K562 (cell line): ENCODE measurements at regions not wholly inside any gene's neighbourhood (a gene's known extent, or its start where the extent isn't known, plus 50 kb on each side); places are given as distances from the start of the nearest gene placed in this dataset.

Experiments
- ATF7 ChIP-seq: fragments of 450-650 bp; IDR thresholded peaks from 2 replicates; pipeline ENCODE4 v1.7.1; 2014; ENCODE audit warnings: mild to moderate bottlenecking, moderate library complexity
- EGR1 ChIP-seq: fragments of 450-650 bp; conservative IDR thresholded peaks from 2 replicates; pipeline ENCODE4 v1.6.1; 2017; ENCODE audit warnings: mild to moderate bottlenecking
- ETV1 ChIP-seq: fragments of 450-650 bp; conservative IDR thresholded peaks from 2 replicates; pipeline ENCODE4 v1.6.1; 2016; ENCODE audit warnings: missing genetic modification characterization, control low read depth, low read depth, missing compliant biosample characterization
- HMG20B ChIP-seq: fragments of 250-450 bp; sonication (Bioruptor Pico); IDR thresholded peaks from 2 replicates; pipeline ENCODE4 v1.5.0; 2021; ENCODE audit warnings: mild to moderate bottlenecking
- POLR2A ChIP-seq: fragments of 450-650 bp; conservative IDR thresholded peaks from 2 replicates; pipeline ENCODE4 v1.6.1; 2016
- TCF7L2 ChIP-seq: fragments of 150-350 bp; IDR thresholded peaks from 2 replicates; pipeline ENCODE4 v1.6.1; 2016; ENCODE audit warnings: low read depth, mild to moderate bottlenecking, low read length, moderate library complexity
- ZFP30 ChIP-seq: fragments of 250-450 bp; sonication (Bioruptor Pico); IDR thresholded peaks from 2 replicates; pipeline ENCODE4 v1.8.0; 2022; ENCODE audit warnings: moderate library complexity, mild to moderate bottlenecking, inconsistent platforms, borderline replicate concordance
- ZNF224 ChIP-seq: sonication (generic); formaldehyde crosslinking; IDR thresholded peaks from 2 replicates; pipeline ENCODE4 v1.8.0; 2022; ENCODE audit warnings: mild to moderate bottlenecking, missing genetic modification reagents
- ZSCAN29 ChIP-seq: fragments of 450-650 bp; IDR thresholded peaks from 2 replicates; pipeline ENCODE4 v1.6.1; 2017
- TF ChIP-seq, protein P1 (sequence below), 3 experiments: IDR thresholded peaks in 2 of 3; conservative IDR thresholded peaks in 1 of 3; 2 replicates each; pipeline ENCODE4 v1.5.1; 2011 to 2012; ENCODE audit warnings: low read length in 3 of 3, mild to moderate bottlenecking in 3 of 3, control low read depth in 2 of 3, improper control_type of control experiment in 1 of 3, inconsistent platforms in 1 of 3, low read depth in 1 of 3, mixed read lengths in 1 of 3, moderate library complexity in 1 of 3; ENCODE audit not compliant: insufficient read depth in 2 of 3

DNA sequence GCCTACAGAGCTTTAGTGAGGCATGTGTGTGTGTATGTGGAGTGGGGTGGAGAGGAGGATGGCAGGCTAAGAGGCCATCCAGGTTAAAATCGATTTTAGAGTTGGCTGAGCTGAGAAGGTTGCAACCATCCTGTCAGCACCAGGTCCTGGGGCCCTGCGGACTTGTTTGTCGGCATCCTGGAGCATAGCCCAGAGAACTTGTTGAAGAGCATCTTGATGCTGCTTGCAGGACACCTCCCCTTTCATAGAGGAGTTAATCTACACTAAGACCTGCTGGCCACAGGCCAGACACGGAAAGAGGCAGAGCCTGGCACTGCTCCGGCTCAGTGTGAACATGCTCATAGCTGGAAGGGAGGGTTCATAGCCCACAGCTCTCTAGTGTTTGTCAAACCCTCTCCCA, 72.1 kb upstream of the RGPD5 start:
- TF ChIP-seq, protein P1, sequence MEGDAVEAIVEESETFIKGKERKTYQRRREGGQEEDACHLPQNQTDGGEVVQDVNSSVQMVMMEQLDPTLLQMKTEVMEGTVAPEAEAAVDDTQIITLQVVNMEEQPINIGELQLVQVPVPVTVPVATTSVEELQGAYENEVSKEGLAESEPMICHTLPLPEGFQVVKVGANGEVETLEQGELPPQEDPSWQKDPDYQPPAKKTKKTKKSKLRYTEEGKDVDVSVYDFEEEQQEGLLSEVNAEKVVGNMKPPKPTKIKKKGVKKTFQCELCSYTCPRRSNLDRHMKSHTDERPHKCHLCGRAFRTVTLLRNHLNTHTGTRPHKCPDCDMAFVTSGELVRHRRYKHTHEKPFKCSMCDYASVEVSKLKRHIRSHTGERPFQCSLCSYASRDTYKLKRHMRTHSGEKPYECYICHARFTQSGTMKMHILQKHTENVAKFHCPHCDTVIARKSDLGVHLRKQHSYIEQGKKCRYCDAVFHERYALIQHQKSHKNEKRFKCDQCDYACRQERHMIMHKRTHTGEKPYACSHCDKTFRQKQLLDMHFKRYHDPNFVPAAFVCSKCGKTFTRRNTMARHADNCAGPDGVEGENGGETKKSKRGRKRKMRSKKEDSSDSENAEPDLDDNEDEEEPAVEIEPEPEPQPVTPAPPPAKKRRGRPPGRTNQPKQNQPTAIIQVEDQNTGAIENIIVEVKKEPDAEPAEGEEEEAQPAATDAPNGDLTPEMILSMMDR (IDR thresholded peaks at IDR 0.05 in 2 of 3, conservative IDR thresholded peaks at IDR 0.05 in 1 of 3; ENCODE audit: insufficient read depth in 2 of 3, low read depth in 1 of 3, low read length in 3 of 3) = no peak
- TF ChIP-seq ATF7 (no peak), POLR2A (no peak), ZNF224 (CRISPR knock-in tag) (no peak), EGR1 (no peak), TCF7L2 (no peak), ETV1 (tag) (no peak), ZFP30 (CRISPR knock-in tag) (no peak), HMG20B (no peak), ZSCAN29 (no peak)
